ENCODE measurements at regions not wholly inside any gene's neighbourhood (a gene's known extent, or its start where the extent isn't known, plus 50 kb on each side); places are given as distances from the start of the nearest gene placed in this dataset.

DNA sequence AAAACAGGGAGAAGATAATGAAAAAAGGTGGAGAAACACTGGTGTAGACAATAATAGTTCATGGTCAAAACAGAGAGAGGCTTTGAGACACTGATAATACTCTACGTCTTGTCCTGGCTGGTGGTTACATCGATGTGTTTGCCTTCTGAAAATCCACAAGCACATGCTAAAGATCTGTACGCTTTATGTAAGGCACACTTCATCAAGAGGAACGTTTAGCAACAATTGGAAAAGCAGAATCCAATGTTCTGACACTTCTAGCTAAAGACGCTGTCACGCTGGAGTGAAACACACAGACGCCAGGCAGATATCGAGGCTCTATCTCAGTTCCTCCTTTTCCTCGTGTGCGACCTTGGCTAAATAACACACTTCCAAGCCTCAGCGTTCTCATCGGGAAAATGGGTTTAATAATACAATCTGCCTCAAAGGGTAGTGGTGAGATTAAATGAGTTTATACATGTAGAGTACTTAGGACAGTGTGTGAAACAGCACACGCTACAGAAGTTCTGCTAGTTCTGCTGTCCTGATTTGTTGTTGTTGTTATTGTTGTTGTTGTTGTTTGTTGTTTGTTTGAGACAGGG, 386.1 kb downstream of the SETD4 start:
- TF ChIP-seq POLR2A (IDR thresholded peaks at IDR 0.05; ENCODE audit: low read depth, low read length), result no peak
- DNase-seq (ENCODE audit: insufficient read length, low spot score), result no peak
- FAIRE-seq, result no peak

DNA sequence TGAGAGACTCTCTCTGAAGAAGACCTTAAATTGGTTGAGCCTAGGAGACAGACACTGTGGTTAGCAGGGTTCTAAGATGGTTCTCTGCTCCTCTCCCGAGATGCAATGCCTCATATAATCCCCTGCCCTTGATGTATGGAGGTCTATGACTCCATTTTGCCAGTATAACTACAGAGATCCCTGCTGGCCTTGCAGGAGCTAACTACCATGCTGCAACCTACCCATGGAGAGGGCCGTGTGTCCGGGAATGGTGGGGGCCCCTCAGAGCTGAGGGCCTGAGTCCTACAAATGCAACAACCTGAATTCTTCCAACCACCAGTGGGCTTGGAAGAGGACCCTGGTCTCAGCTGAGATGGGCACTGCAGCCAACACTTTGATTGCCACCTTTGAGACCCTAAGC, 388.0 kb downstream of the SETD4 start:
- FAIRE-seq (no peak), DNase-seq (ENCODE audit: insufficient read length, low spot score) (no peak)
- no peak for TF ChIP-seq POLR2A (IDR thresholded peaks at IDR 0.05; ENCODE audit: low read depth, low read length)

DNA sequence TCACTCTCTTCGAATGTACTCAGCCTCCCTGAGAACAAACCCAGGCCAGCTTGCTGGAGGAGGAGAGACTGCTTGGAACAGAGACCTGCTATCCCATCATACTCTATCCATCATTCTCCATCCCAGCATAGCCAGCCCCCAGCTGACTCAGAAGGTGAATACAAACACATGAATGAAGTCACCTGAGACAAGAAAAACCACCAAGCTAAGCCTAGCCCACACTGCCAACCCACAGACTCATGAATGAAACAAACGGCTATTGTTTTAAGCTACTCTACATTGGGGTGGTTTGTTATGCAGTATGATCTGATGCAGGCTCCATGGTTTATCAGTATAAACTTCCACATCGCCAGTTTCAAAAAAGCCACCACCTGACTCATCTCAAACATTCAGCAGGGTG, 395.6 kb downstream of the SETD4 start:
- peak; percentile 74 for FAIRE-seq
- DNase-seq (ENCODE audit: insufficient read length, low spot score), result peak; percentile 70
- no peak for TF ChIP-seq POLR2A (IDR thresholded peaks at IDR 0.05; ENCODE audit: low read depth, low read length)

DNA sequence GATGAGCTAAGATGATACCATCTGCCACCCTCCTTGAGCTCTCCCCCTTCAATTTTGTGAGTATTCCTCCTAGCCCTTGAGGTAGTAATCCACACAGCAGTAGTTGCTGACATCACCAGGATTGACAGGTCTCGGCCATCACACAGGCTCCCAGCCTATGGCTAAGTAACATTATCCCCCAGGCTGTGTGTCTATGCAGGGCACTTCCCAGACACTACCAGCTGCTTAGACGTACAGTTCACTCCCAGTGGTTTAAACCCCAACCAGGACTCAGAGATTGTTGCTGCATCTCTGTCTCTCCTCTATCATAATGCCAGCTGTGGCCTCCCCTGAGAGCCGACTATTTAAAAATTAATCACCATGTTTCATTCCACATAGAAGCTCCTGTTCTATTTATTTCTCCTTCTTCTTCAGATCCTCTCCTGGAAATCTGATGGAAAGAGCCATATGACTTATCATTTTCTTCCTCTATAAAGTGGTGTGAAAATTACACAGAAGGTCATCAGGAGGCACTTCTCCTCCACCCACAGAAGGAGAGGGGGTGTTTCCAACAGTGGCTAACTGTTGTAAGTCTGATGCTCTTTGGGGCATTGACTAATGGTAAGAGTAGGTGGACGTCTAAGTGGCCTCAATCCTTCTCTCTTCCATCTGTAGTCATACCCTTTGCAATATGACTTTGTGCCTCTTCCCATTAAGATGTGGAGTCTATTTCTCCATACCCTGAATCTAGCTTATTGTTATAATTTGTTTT, 396.3 kb downstream of the SETD4 start:
- no peak for DNase-seq (ENCODE audit: insufficient read length, low spot score)
- FAIRE-seq, result no peak
- TF ChIP-seq POLR2A (IDR thresholded peaks at IDR 0.05; ENCODE audit: low read depth, low read length), result no peak

DNA sequence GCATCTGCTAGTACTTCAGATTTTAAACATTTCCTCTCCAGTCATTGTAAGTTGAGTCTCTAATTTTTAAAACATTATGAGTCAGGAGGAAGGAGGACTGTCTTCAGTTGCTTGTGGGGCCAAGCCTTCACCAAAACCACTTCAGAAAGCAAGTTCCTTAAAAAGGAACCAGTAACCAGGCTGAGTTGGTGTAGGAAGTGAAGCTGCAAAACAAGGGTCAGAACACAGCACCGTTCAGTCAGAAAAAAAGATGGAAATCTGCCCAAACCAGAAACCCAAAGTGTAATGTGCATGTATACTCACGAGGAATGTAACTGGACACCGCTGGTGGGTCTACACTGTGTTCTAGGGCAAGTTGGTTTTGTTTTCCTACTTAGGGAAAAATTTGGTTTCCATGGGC, 402.1 kb downstream of the SETD4 start:
- TF ChIP-seq POLR2A (IDR thresholded peaks at IDR 0.05; ENCODE audit: low read depth, low read length), result no peak
- no peak for FAIRE-seq
- peak; percentile 31 for DNase-seq (ENCODE audit: insufficient read length, low spot score)

DNA sequence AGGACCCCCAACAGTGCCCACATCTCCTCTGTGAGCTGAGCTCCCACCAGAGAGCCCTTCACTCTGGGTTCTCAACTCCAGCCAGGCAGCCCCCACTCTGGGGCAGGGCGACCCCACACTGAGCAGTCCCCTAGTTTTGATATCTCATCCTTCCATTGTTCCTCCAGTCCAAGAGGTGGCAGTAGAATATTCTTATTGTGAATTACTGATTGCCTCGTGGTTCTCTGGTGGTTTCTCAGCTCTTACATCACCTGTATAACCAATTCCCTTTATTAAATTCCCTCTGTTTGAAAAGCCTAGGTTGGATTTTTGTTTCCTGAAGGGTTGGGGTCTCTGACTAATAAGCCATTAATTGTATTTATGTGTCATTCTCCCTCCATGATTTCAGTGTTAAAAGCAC, 407.5 kb downstream of the SETD4 start:
- no peak for TF ChIP-seq POLR2A (IDR thresholded peaks at IDR 0.05; ENCODE audit: low read depth, low read length)
- FAIRE-seq, result no peak
- DNase-seq (ENCODE audit: insufficient read length, low spot score), result no peak

DNA sequence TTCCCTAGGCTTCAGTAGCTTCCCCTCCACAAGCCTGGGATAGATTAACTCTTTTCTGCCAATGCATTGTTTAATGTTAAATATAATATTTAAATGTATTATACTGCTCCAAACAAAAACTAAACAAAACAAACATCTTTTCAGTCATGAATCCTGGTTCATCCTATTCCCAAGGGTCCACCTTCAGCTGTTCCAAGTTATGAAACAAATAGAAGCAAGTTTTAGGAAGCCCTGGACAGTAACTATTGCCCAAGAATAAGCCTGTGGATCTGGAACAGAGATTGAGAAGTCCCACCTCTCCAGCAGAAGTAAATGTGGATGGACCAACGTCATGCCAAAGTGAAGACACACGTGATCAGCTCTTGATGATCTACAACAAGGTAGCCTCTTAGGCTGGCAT, 408.1 kb downstream of the SETD4 start:
- FAIRE-seq (no peak), DNase-seq (ENCODE audit: insufficient read length, low spot score) (no peak)
- no peak for TF ChIP-seq POLR2A (IDR thresholded peaks at IDR 0.05; ENCODE audit: low read depth, low read length)

DNA sequence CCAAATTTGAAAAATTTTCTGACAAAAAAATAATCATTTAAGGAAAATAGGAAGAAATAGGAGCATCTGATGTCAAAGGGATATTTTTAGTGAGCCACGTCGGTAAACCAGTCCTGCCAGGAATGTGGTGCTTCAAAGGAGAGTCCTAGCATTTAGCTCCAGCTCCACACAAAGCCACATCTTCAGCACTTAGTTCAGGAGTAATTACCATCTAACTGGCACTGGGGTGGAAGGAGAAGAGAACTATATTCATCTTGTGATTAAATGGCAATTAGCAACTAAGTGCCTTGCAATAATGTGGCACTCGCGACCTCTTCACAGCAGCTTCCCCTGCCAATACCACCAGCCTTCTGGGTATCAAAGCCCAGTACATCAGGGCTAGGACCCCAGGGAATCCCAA, 409.1 kb downstream of the SETD4 start:
- FAIRE-seq (no peak), DNase-seq (ENCODE audit: insufficient read length, low spot score) (no peak)
- TF ChIP-seq POLR2A (IDR thresholded peaks at IDR 0.05; ENCODE audit: low read depth, low read length), result no peak

DNA sequence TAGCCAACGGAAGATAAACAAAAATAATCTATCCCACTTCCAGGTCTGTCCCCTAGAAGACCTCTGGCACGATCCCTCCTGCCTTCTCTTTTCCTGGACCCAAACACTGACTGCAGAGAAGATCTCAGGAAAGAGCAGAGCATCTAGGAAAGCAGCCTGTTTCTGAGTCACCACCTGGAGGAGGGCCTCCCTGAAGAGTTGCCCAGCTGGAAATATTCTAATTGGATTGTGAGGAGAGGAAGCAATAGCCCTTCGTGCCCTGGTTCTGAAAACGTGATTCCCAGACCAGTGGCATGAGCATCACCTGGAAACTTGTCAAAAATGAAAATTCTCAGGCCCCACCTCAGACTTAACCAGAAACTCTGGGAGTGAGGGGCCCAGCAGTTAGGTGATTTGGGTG, 411.1 kb downstream of the SETD4 start:
- FAIRE-seq (no peak), DNase-seq (ENCODE audit: insufficient read length, low spot score) (peak; percentile 37)
- no peak for TF ChIP-seq POLR2A (IDR thresholded peaks at IDR 0.05; ENCODE audit: low read depth, low read length)

DNA sequence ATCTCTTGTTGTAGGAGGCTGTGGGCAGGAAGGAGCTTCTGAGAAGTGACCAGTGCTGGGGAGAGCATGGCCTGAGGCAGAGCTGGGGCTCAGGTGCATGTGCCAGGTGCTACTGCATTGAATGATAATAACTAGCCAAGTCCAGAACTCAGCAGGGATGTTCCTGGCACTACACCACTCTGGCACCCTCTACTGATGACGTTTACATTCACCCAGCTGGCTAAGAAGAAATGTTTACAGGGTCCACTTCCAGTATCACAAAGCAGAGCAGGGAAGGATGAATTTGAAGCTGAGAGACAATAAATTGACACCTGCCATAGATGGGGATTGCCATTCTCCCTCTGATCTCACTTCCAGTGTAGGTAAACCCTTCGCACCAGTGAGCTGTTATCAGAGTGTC, 411.8 kb downstream of the SETD4 start:
- no peak for TF ChIP-seq POLR2A (IDR thresholded peaks at IDR 0.05; ENCODE audit: low read depth, low read length)
- FAIRE-seq, result no peak
- no peak for DNase-seq (ENCODE audit: insufficient read length, low spot score)

DNA sequence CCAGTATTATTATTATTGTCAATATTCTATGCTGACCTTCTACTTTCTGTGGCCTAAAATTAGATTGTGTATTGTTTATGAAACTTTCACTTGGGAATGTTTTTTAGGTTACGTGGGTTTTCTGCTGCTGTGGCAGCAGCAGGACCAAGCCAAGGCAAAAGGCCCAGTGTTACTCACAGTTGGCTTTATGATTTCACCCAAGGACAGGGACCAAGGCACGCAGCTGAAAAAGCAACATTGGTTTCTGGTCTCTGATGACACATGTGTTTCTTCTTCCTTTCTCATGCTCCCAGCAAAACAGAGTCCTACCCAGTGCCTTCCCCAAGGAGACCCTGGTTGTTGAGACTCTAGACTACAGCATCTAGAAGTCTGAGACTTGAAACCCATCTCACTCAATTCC, 413.7 kb downstream of the SETD4 start:
- DNase-seq (ENCODE audit: insufficient read length, low spot score), result no peak
- no peak for FAIRE-seq
- TF ChIP-seq POLR2A (IDR thresholded peaks at IDR 0.05; ENCODE audit: low read depth, low read length), result no peak

DNA sequence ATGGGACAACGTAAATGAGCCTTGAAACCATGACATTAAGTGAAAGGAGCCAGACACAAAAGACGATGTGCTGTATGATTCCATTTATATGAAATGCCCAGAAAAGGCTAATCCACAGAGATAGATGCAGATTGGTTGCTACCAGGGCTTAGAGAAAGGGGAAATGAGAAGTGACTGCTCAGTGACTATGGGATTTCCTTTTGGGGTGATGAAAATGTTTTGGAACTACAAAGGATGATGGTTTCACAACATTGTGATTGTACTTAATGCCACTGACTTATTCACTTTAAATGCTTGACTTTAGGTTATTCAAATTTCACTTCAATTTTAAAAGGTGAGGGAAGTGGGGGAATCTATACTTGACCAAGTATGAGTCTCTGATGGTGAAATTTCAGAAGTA, 414.3 kb downstream of the SETD4 start:
- DNase-seq (ENCODE audit: insufficient read length, low spot score), result no peak
- no peak for TF ChIP-seq POLR2A (IDR thresholded peaks at IDR 0.05; ENCODE audit: low read depth, low read length)
- no peak for FAIRE-seq

DNA sequence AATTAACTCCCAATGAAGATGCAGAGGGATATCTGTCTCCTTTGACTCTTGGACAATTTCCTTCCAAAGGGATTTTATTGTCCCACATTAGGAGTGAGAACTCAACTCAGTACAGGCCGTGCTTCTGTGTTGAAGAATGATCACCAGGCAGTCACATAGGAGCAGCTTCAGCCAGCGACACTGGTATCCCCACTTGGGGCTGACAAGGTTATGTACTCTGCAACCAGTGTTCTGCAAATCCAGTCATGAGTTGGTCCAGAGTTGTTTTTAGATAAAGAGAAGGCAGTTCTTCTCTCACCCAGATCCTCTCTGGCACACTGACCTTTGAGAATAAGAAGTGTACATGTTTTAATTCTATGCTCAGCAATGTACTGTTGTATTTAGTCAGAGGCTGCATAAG, 415.8 kb downstream of the SETD4 start:
- no peak for TF ChIP-seq POLR2A (IDR thresholded peaks at IDR 0.05; ENCODE audit: low read depth, low read length)
- DNase-seq (ENCODE audit: insufficient read length, low spot score) (no peak), FAIRE-seq (no peak)

DNA sequence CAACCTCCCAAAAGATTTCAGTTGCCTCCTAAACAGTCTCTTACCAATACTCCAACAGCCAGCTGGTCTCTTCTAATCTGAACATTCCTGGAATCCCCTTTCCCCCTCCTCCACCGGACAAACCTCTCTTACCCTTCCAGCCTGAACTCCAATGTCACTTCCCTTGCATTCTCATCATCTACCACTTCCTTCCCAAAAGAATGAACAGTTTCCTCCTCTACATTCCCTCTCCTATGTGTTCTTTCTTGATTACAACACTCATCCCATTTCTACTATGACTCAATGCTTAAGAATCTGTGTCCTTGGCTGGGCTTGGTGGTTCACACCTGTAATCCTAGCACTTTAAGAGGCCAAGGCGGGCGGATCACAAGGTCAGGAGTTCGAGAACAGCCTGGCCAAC, 417.1 kb downstream of the SETD4 start:
- DNase-seq (ENCODE audit: insufficient read length, low spot score) (no peak), FAIRE-seq (no peak)
- no peak for TF ChIP-seq POLR2A (IDR thresholded peaks at IDR 0.05; ENCODE audit: low read depth, low read length)

DNA sequence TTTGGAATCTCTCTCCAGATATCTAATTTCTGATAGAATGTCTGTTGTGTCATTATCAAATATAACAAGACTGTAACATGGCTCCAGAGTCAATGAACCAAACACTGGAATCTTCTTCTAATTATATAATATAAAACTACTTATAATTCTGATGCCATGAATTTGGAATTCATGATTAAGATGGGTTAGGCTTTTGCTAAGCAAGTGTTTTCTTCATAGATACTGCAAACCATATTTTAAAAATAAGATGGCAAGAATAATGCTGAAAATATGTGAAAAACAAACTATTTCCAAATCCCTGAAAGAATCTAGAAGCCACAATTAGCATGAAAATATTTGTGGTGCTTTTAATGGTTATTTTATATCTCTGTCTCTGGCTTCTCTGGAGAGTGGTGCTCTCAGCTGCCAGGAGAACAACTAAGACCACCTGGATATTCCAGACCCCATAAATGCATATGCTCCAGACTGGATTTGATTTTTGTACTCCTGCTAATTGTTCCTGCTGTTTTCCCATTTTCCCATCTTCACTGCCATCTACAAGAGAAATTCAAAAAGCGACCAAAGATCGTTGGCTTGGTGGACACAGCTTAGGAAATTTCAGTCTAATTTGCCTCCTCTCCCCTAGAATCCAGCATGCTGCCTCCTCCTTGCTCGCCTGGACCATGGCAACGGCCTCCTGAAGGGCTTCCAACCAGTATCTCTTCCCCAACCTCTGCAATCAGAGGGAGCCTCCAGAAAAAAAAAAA, 418.9 kb downstream of the SETD4 start:
- FAIRE-seq (no peak), DNase-seq (ENCODE audit: insufficient read length, low spot score) (no peak)
- TF ChIP-seq POLR2A (IDR thresholded peaks at IDR 0.05; ENCODE audit: low read depth, low read length), result no peak
